KMS-11 (cell line): ENCODE measurements at regions not wholly inside any gene's neighbourhood (a gene's known extent, or its start where the extent isn't known, plus 50 kb on each side); places are given as distances from the start of the nearest gene placed in this dataset.

Experiments used
- H2AFZ ChIP-seq: fragments of 200-600 bp; sonication (generic); 2 replicates; pipeline ENCODE4 v1.6.1; 2016; ENCODE audit warnings: antibody characterized with exemption, mixed run types, low read depth
- H3K27ac ChIP-seq: fragments of 200-600 bp; sonication (generic); 2 replicates; pipeline ENCODE4 v1.6.1; 2016; ENCODE audit warnings: mild to moderate bottlenecking, mixed run types
- H3K27me3 ChIP-seq: fragments of 200-600 bp; sonication (generic); 2 replicates; pipeline ENCODE4 v1.6.1; 2017; ENCODE audit warnings: mild to moderate bottlenecking, low read depth, mixed run types, moderate library complexity; ENCODE audit not compliant: insufficient read depth
- H3K36me3 ChIP-seq: fragments of 200-600 bp; sonication (generic); 2 replicates; pipeline ENCODE4 v1.6.1; 2017; ENCODE audit warnings: mild to moderate bottlenecking, mixed run types; ENCODE audit not compliant: insufficient read depth
- H3K4me1 ChIP-seq: fragments of 200-600 bp; sonication (generic); 2 replicates; pipeline ENCODE4 v1.6.1; 2016; ENCODE audit warnings: mild to moderate bottlenecking, low read depth, mixed run types; ENCODE audit not compliant: poor library complexity, severe bottlenecking
- H3K4me2 ChIP-seq: fragments of 200-600 bp; sonication (generic); 2 replicates; pipeline ENCODE4 v1.7.0; 2016; ENCODE audit warnings: mild to moderate bottlenecking, mixed run types
- H3K4me3 ChIP-seq: fragments of 200-600 bp; sonication (generic); IDR thresholded peaks from 2 replicates; pipeline ENCODE4 v1.6.1; 2017; ENCODE audit warnings: low read depth, low read length, mixed read lengths; ENCODE audit not compliant: insufficient read depth
- H3K79me2 ChIP-seq: fragments of 200-600 bp; sonication (generic); 2 replicates; pipeline ENCODE4 v1.6.1; 2016; ENCODE audit warnings: low read depth, mixed run types; ENCODE audit not compliant: insufficient read depth
- H3K9ac ChIP-seq: fragments of 200-600 bp; sonication (generic); 2 replicates; pipeline ENCODE4 v1.6.1; 2016; ENCODE audit warnings: mild to moderate bottlenecking, mixed run types
- H4K20me1 ChIP-seq: fragments of 200-600 bp; sonication (generic); 2 replicates; pipeline ENCODE4 v1.6.1; 2016; ENCODE audit warnings: mild to moderate bottlenecking, mixed run types; ENCODE audit not compliant: insufficient read depth
- TF ChIP-seq, protein P1 (sequence below): fragments of 200-600 bp; sonication (generic); conservative IDR thresholded peaks from 2 replicates; pipeline ENCODE4 v1.6.1; 2017; ENCODE audit warnings: low read depth, mild to moderate bottlenecking, antibody characterized with exemption, low read length, moderate library complexity, mixed read lengths

DNA sequence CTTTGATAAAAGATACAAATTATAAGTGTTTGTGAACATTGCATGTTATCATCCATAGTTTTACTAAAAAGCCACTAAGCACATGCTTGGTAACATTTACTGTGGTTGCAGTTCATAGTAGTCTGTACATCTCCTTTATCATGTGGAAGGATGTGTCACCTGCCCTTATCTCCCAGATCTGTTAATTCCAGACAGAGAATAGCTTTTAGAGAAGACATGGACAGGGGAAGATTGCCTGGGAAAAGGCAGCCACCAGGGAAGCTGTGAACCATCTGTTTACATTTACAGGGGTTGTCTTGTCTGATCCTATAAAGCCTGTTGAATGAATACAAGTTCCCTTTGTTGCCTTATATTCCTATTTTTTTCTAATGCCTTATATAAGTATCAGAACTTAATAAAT lies 396.0 kb downstream of the FAT4 start:
- no peaks in the 10 kb centered on the region for H3K27me3 ChIP-seq
- H4K20me1 ChIP-seq, result no peaks in the 10 kb centered on the region
- TF ChIP-seq, protein P1, sequence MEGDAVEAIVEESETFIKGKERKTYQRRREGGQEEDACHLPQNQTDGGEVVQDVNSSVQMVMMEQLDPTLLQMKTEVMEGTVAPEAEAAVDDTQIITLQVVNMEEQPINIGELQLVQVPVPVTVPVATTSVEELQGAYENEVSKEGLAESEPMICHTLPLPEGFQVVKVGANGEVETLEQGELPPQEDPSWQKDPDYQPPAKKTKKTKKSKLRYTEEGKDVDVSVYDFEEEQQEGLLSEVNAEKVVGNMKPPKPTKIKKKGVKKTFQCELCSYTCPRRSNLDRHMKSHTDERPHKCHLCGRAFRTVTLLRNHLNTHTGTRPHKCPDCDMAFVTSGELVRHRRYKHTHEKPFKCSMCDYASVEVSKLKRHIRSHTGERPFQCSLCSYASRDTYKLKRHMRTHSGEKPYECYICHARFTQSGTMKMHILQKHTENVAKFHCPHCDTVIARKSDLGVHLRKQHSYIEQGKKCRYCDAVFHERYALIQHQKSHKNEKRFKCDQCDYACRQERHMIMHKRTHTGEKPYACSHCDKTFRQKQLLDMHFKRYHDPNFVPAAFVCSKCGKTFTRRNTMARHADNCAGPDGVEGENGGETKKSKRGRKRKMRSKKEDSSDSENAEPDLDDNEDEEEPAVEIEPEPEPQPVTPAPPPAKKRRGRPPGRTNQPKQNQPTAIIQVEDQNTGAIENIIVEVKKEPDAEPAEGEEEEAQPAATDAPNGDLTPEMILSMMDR, result no peak
- no peak overlapping the region for H3K4me3 ChIP-seq
- no peaks in the 10 kb centered on the region for H3K79me2 ChIP-seq
- H3K27ac ChIP-seq, result no peak overlapping the region
- no peak overlapping the region for H2AFZ ChIP-seq
- no peak overlapping the region for H3K4me2 ChIP-seq
- no peak overlapping the region for H3K9ac ChIP-seq
- H3K4me1 ChIP-seq, result no peaks in the 10 kb centered on the region
- no peaks in the 10 kb centered on the region for H3K36me3 ChIP-seq

DNA sequence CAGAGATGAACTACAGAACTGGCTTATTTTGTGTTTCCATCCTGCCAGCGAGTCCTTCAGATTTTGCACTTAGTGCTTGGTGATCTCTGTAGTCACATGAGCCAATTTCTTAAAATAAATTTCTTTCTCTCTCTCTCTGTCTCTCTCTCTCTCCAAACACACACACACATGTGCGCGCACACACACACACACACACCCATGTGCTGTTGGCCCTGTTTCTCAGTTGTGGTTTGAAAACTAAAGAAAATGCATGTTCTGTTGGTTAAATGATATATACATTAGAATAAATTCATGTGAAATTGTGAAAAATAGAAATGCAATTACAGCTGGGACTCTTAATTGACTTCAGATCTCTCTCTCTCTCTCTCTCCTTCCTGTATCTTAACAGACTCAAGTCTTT lies 399.3 kb downstream of the FAT4 start:
- H4K20me1 ChIP-seq, result no peaks in the 10 kb centered on the region
- H3K9ac ChIP-seq, result no peak overlapping the region
- no peaks in the 10 kb centered on the region for H3K36me3 ChIP-seq
- H3K4me1 ChIP-seq, result no peaks in the 10 kb centered on the region
- H3K4me3 ChIP-seq, result no peak overlapping the region
- no peaks in the 10 kb centered on the region for H3K79me2 ChIP-seq
- H3K4me2 ChIP-seq, result no peak overlapping the region
- H2AFZ ChIP-seq, result no peak overlapping the region
- H3K27me3 ChIP-seq, result no peaks in the 10 kb centered on the region
- no peak overlapping the region for H3K27ac ChIP-seq
- TF ChIP-seq, protein P1, result no peak

DNA sequence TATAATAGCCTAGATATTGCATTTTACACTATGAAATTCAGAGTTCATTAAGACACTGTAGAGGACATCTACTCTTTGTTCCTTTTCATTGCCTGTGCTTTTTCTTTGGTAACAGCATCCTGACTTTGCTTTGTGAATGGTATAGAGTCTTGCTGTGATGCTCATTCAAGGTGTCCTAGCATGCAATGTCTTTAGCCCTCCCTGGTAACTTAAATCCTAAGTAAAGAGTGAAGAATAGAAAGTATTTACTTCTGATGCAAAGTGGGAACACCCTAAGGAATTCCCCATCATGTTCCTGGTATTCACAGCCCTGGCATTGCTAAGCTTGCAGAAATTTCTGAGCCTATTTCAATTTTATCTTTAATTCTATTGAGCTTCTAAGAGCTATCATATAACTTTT lies 400.1 kb downstream of the FAT4 start:
- Histone ChIP-seq H2AFZ (no peak overlapping the region), H3K36me3 (no peaks in the 10 kb centered on the region), H3K27ac (no peak overlapping the region), H3K4me2 (no peak overlapping the region), H3K27me3 (no peaks in the 10 kb centered on the region), H4K20me1 (no peaks in the 10 kb centered on the region), H3K79me2 (no peaks in the 10 kb centered on the region), H3K4me1 (no peaks in the 10 kb centered on the region), H3K4me3 (no peak overlapping the region), H3K9ac (no peak overlapping the region)
- TF ChIP-seq, protein P1, result no peak

DNA sequence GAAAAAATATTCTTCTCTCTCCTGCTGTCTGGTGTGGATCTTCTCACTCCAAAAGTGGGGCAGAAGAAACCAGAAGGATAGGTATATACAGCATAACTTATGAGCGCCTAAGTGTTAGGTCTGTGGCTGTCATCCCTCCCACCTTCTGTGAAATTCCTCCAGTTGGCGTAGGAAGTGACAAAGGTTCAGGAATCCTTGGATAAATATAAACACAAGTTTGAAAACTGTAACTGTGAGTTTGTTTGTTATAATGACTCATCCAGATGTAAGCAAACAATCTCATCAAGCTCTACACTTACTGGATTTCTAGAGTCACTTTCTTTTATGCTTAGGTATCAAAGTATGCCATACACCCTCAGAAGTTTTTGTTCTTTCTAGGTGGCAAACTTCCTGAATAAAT lies 405.2 kb downstream of the FAT4 start:
- Histone ChIP-seq H3K4me1 (no peaks in the 10 kb centered on the region), H3K4me3 (no peak overlapping the region), H3K27ac (no peak overlapping the region), H4K20me1 (no peaks in the 10 kb centered on the region), H2AFZ (no peak overlapping the region), H3K9ac (no peak overlapping the region), H3K79me2 (no peaks in the 10 kb centered on the region), H3K4me2 (no peak overlapping the region), H3K27me3 (no peaks in the 10 kb centered on the region), H3K36me3 (no peaks in the 10 kb centered on the region)
- TF ChIP-seq, protein P1, result no peak

DNA sequence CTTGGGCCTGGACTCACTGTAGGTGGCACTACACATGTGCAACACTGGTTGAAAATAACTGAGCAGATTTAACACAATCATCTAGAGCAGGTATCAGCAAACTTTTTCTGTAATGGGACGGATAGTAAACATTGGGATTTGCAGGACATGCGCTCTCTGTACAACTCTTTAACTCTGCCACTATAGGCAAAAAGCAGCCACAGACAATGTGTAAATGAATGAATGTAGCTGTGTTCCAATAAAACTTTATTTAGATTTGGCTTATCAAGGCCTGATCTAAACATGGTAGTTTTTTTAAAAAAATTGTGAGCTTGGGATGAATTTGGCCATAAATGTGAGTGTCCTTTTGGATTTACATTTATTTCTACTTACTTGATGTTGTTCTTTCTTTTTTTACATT lies 407.3 kb downstream of the FAT4 start:
- H3K27ac ChIP-seq, result no peak overlapping the region
- H3K27me3 ChIP-seq, result no peaks in the 10 kb centered on the region

More for the DNA sequence above, 407.3 kb downstream of the FAT4 start:
- no peaks in the 10 kb centered on the region for H4K20me1 ChIP-seq
- H3K4me3 ChIP-seq, result no peak overlapping the region
- no peak overlapping the region for H3K9ac ChIP-seq
- no peaks in the 10 kb centered on the region for H3K36me3 ChIP-seq
- H2AFZ ChIP-seq, result no peak overlapping the region
- H3K4me1 ChIP-seq, result no peaks in the 10 kb centered on the region
- TF ChIP-seq, protein P1, result no peak
- no peaks in the 10 kb centered on the region for H3K79me2 ChIP-seq
- no peak overlapping the region for H3K4me2 ChIP-seq
